Glomerular visceral epithelial cell (primary cell): ENCODE measurements at regions not wholly inside any gene's neighbourhood (a gene's known extent, or its start where the extent isn't known, plus 50 kb on each side); places are given as distances from the start of the nearest gene placed in this dataset.
"Not testable (repeated sequence)": the region's sequence is repeated elsewhere in the genome, so short reads cannot be mapped to it uniquely, and the experiment has no call there.

Source experiments
- DNase-seq: peaks from one replicate; pipeline ENCODE4 v3.0.0-alpha.2; 2016; ENCODE audit errors: extremely low spot score

- no peak for DNase-seq
Observed at GRCh38 chr12:82300611-82301010, 57.6 kb downstream of the CCDC59 start.

- DNase-seq = peak; percentile 57
Observed at GRCh38 chr12:82299319-82300025, 58.7 kb downstream of the CCDC59 start.

GRCh38 chr12:82290415-82290814 lies 67.8 kb downstream of the CCDC59 start:
- no peak for DNase-seq

- DNase-seq = not testable (repeated sequence)
Observed at GRCh38 chr12:82281335-82281734, 76.9 kb downstream of the CCDC59 start.

- no peak for DNase-seq
Observed at GRCh38 chr12:82279536-82280058, 78.6 kb downstream of the CCDC59 start.

- DNase-seq = no peak
Observed at GRCh38 chr12:82277582-82277981, 80.6 kb downstream of the CCDC59 start.

GRCh38 chr12:82242729-82243128 lies 115.5 kb downstream of the CCDC59 start:
- DNase-seq = no peak

GRCh38 chr12:82225871-82226270 lies 132.3 kb downstream of the CCDC59 start:
- no peak for DNase-seq

- DNase-seq = no peak
Observed at GRCh38 chr12:82223426-82223825, 134.8 kb downstream of the CCDC59 start.

- no peak for DNase-seq
Observed at GRCh38 chr12:82216475-82216874, 141.7 kb downstream of the CCDC59 start.

- DNase-seq = no peak
Observed at GRCh38 chr12:82213761-82214160, 144.4 kb downstream of the CCDC59 start.

GRCh38 chr12:82210882-82211281 lies 147.3 kb downstream of the CCDC59 start:
- no peak for DNase-seq

GRCh38 chr12:82209533-82209932 lies 148.7 kb downstream of the CCDC59 start:
- DNase-seq = no peak

GRCh38 chr12:82207556-82207955 lies 150.6 kb downstream of the CCDC59 start:
- no peak for DNase-seq

- DNase-seq = no peak
Observed at GRCh38 chr12:82203086-82203485, 155.1 kb downstream of the CCDC59 start.

GRCh38 chr12:82187595-82187994 lies 170.6 kb downstream of the CCDC59 start:
- no peak for DNase-seq

- DNase-seq = no peak
Observed at GRCh38 chr12:82187011-82187410, 171.2 kb downstream of the CCDC59 start.

GRCh38 chr12:82186282-82186681 lies 171.9 kb downstream of the CCDC59 start:
- no peak for DNase-seq

GRCh38 chr12:82184844-82185243 lies 173.3 kb downstream of the CCDC59 start:
- DNase-seq = no peak

- DNase-seq = peak; percentile 37
Observed at GRCh38 chr12:82182601-82183190, 175.5 kb downstream of the CCDC59 start.

- DNase-seq = peak; percentile 8
Observed at GRCh38 chr12:82176761-82177490, 181.3 kb downstream of the CCDC59 start.

- no peak for DNase-seq
Observed at GRCh38 chr12:82176026-82176425, 182.2 kb downstream of the CCDC59 start.

- no peak for DNase-seq
Observed at GRCh38 chr12:82174936-82175335, 183.3 kb downstream of the CCDC59 start.
